ENCODE measurements at regions not wholly inside any gene's neighbourhood (a gene's known extent, or its start where the extent isn't known, plus 50 kb on each side); places are given as distances from the start of the nearest gene placed in this dataset.

DNA sequence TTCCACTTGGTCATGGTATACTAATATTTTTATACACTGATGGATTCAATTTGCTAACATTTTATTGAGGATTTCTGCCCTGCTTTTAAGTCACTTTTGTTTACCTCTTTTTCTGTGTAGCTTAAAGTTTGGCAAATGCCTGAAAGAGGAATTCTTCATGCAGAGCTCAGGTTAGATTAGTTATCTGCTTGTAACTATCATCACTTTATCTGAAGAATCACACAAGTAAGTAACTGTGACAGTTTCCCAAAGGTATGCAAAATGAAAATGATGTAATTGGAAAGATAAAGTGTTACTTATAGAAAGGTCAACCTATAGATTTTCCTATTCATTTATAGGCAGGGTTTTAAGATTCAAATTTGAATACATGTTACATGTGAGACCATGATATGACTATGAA is 188.8 kb upstream of the ACTBL2 start:
- Histone ChIP-seq H3K9ac (ENCODE audit: low read depth, low read length, poor library complexity) (no peak overlapping the region), H3K27ac (replicated peaks; ENCODE audit: low read length) (no peak overlapping the region), H4K8ac (ENCODE audit: low read depth, low read length) (no peak overlapping the region), H3K27me3 (ENCODE audit: control insufficient read depth in 3 of 3, insufficient read depth in 3 of 3, low read depth in 1 of 3, low read length in 3 of 3) (no peaks in the 10 kb centered on the region), H2BK5ac (ENCODE audit: low read length) (no peak overlapping the region), H2BK120ac (ENCODE audit: low read depth, low read length) (no peak overlapping the region), H3K36me3 (replicated peaks in 1 of 2; ENCODE audit: control insufficient read depth in 2 of 2, insufficient read depth in 2 of 2, low read length in 2 of 2) (no peaks in the 10 kb centered on the region), H3K4me3 (ENCODE audit: low read length in 2 of 2) (no peak overlapping the region), H3K4me1 (ENCODE audit: control insufficient read depth in 2 of 2, insufficient read depth in 1 of 2, low read depth in 1 of 2, low read length in 2 of 2) (no peaks in the 10 kb centered on the region), H2BK15ac (ENCODE audit: low read length) (no peak overlapping the region), H3K9me3 (replicated peaks in 1 of 2; ENCODE audit: control insufficient read depth in 2 of 2, insufficient read depth in 1 of 2, low read depth in 1 of 2, low read length in 2 of 2) (no peaks in the 10 kb centered on the region), H2AFZ (ENCODE audit: low read length) (no peak overlapping the region), H3K23ac (ENCODE audit: low read depth, low read length, poor library complexity) (no peak overlapping the region), H2BK12ac (ENCODE audit: low read length) (no peak overlapping the region), H4K91ac (ENCODE audit: low read depth, low read length, poor library complexity) (no peak overlapping the region), H2AK5ac (ENCODE audit: low read depth, low read length) (no peak overlapping the region), H3K4me2 (ENCODE audit: insufficient read depth, low read length, poor library complexity, severe bottlenecking) (no peak overlapping the region), H3K14ac (ENCODE audit: low read length) (no peak overlapping the region), H3K79me1 (ENCODE audit: low read depth, low read length) (no peaks in the 10 kb centered on the region), H3K18ac (ENCODE audit: low read length) (no peak overlapping the region), H3K4ac (ENCODE audit: low read length) (no peak overlapping the region)
- DNase-seq (ENCODE audit: low spot score) = no peak

DNA sequence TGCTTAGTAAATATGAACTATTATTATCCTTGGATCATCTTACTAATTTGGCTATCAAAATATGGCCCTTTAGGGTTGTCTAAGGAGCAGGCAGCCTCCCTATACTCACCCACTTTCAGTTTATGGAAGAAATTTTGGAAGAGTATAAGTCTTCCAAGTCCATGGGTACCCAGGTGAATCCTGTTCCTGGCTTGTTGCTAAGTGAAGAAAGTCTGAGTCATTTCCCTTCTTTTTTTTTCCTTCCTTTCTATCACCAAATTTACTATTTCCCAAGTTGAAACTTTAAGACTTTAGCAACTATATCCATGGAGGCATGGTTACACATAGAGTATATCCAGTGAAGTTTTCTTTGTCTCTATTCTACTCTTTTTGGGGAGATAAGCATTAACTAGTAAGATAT is 184.0 kb upstream of the ACTBL2 start:
- Histone ChIP-seq H3K36me3 (replicated peaks in 1 of 2; ENCODE audit: control insufficient read depth in 2 of 2, insufficient read depth in 2 of 2, low read length in 2 of 2) (no peaks in the 10 kb centered on the region), H3K79me1 (ENCODE audit: low read depth, low read length) (no peaks in the 10 kb centered on the region), H3K14ac (ENCODE audit: low read length) (no peak overlapping the region), H2AFZ (ENCODE audit: low read length) (no peak overlapping the region), H3K4me3 (ENCODE audit: low read length in 2 of 2) (no peak overlapping the region), H3K27me3 (ENCODE audit: control insufficient read depth in 3 of 3, insufficient read depth in 3 of 3, low read depth in 1 of 3, low read length in 3 of 3) (no peaks in the 10 kb centered on the region), H3K9me3 (replicated peaks in 1 of 2; ENCODE audit: control insufficient read depth in 2 of 2, insufficient read depth in 1 of 2, low read depth in 1 of 2, low read length in 2 of 2) (no peaks in the 10 kb centered on the region), H2BK120ac (ENCODE audit: low read depth, low read length) (no peak overlapping the region), H3K4me2 (ENCODE audit: insufficient read depth, low read length, poor library complexity, severe bottlenecking) (no peak overlapping the region), H2BK12ac (ENCODE audit: low read length) (no peak overlapping the region), H3K4me1 (ENCODE audit: control insufficient read depth in 2 of 2, insufficient read depth in 1 of 2, low read depth in 1 of 2, low read length in 2 of 2) (peaks cover 0 to 5% of the 10 kb centered on the region in 2 donors), H2BK5ac (ENCODE audit: low read length) (no peak overlapping the region), H3K23ac (ENCODE audit: low read depth, low read length, poor library complexity) (no peak overlapping the region), H3K27ac (replicated peaks; ENCODE audit: low read length) (no peak overlapping the region), H3K9ac (ENCODE audit: low read depth, low read length, poor library complexity) (no peak overlapping the region), H3K18ac (ENCODE audit: low read length) (no peak overlapping the region), H2BK15ac (ENCODE audit: low read length) (no peak overlapping the region), H4K91ac (ENCODE audit: low read depth, low read length, poor library complexity) (no peak overlapping the region), H2AK5ac (ENCODE audit: low read depth, low read length) (no peak overlapping the region), H3K4ac (ENCODE audit: low read length) (no peak overlapping the region), H4K8ac (ENCODE audit: low read depth, low read length) (no peak overlapping the region)
- DNase-seq (ENCODE audit: low spot score) = no peak

DNA sequence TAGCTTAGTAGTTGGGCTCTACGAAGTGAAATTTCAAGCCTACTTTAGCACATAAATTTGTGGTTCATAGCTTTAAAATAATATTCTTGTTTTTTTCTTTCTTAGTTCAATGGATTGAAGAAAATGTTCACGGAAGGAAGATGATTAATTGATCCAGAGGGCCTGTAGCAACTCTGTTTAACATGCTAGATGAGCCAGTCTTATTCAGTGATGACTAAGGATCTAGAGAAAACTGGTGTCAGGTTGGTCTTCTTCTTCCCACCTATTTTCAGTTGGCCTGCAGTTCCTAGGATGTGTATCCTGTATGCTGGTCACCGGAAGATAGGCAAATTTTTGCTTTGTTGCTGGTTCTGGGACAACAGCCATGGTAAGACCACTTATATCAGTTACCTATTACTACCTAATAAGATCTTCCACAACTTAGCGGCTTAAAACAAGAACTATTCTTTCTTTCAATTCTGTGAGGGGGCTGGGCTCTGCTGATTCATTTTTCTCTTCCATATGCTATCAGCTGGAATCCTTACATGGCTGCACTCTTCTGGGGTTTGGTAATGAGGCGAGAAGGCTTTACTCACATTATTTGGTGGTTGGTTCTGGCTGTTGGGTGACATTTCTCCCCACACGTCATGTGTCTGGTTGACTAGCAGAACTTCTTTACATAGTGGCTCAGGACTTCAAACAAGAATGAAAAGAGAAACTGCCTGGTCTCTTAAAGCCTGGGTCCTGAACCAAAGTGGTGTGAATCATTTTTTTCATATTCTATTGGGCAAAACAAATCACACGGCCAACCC is 182.7 kb upstream of the ACTBL2 start:
- H3K79me1 ChIP-seq (ENCODE audit: low read depth, low read length) = no peaks in the 10 kb centered on the region
- no peak overlapping the region for H2BK12ac ChIP-seq (ENCODE audit: low read length)
- no peak overlapping the region for H4K8ac ChIP-seq (ENCODE audit: low read depth, low read length)
- DNase-seq (ENCODE audit: low spot score) = no peak
- H2BK5ac ChIP-seq (ENCODE audit: low read length) = no peak overlapping the region
- H3K23ac ChIP-seq (ENCODE audit: low read depth, low read length, poor library complexity) = no peak overlapping the region
- no peak overlapping the region for H3K9ac ChIP-seq (ENCODE audit: low read depth, low read length, poor library complexity)
- no peaks in the 10 kb centered on the region for H3K9me3 ChIP-seq (replicated peaks in 1 of 2; ENCODE audit: control insufficient read depth in 2 of 2, insufficient read depth in 1 of 2, low read depth in 1 of 2, low read length in 2 of 2)
- H2AFZ ChIP-seq (ENCODE audit: low read length) = no peak overlapping the region
- no peak overlapping the region for H3K4me3 ChIP-seq (ENCODE audit: low read length in 2 of 2)
- H3K4me2 ChIP-seq (ENCODE audit: insufficient read depth, low read length, poor library complexity, severe bottlenecking) = no peak overlapping the region
- no peak overlapping the region for H4K91ac ChIP-seq (ENCODE audit: low read depth, low read length, poor library complexity)
- WGBS, 2 donors (ENCODE audit: extremely low coverage in 2 of 2, insufficient read length in 2 of 2, insufficient replicate concordance in 1 of 2) = no CpG with 5 or more reads among the region's 7 CpGs
- H3K4me1 ChIP-seq (ENCODE audit: control insufficient read depth in 2 of 2, insufficient read depth in 1 of 2, low read depth in 1 of 2, low read length in 2 of 2) = peaks cover 0 to 8% of the 10 kb centered on the region in 2 donors
- H2BK15ac ChIP-seq (ENCODE audit: low read length) = no peak overlapping the region
- H3K36me3 ChIP-seq (replicated peaks in 1 of 2; ENCODE audit: control insufficient read depth in 2 of 2, insufficient read depth in 2 of 2, low read length in 2 of 2) = no peaks in the 10 kb centered on the region
- H3K27me3 ChIP-seq (ENCODE audit: control insufficient read depth in 3 of 3, insufficient read depth in 3 of 3, low read depth in 1 of 3, low read length in 3 of 3) = no peaks in the 10 kb centered on the region
- H3K18ac ChIP-seq (ENCODE audit: low read length) = no peak overlapping the region
- no peak overlapping the region for H2BK120ac ChIP-seq (ENCODE audit: low read depth, low read length)
- H2AK5ac ChIP-seq (ENCODE audit: low read depth, low read length) = no peak overlapping the region
- H3K14ac ChIP-seq (ENCODE audit: low read length) = no peak overlapping the region
- H3K4ac ChIP-seq (ENCODE audit: low read length) = no peak overlapping the region
- no peak overlapping the region for H3K27ac ChIP-seq (replicated peaks; ENCODE audit: low read length)

DNA sequence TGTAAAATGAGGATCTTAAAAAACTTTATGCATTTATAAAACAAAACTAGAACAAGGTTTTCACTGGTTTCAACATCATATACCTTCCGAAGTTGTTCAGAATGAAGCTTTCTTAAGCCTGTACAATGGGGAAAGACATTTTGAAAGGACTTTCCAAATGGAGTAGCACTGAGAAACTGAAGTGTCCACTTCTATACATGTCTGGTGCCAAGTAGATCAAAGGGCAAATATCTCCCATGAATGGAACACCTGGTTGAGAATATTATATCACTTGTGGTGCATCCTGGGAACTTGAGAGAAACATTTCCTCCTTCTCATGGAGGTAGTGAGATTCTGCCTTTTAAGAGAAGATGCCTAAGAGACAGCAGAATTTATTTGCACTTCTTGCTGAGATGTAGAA is 182.1 kb upstream of the ACTBL2 start:
- H3K4ac ChIP-seq (ENCODE audit: low read length) = no peak overlapping the region
- no peak overlapping the region for H2BK15ac ChIP-seq (ENCODE audit: low read length)
- no peak overlapping the region for H3K18ac ChIP-seq (ENCODE audit: low read length)
- H4K8ac ChIP-seq (ENCODE audit: low read depth, low read length) = no peak overlapping the region
- no peak overlapping the region for H2BK12ac ChIP-seq (ENCODE audit: low read length)
- H3K14ac ChIP-seq (ENCODE audit: low read length) = no peak overlapping the region
- H3K23ac ChIP-seq (ENCODE audit: low read depth, low read length, poor library complexity) = no peak overlapping the region
- H3K79me1 ChIP-seq (ENCODE audit: low read depth, low read length) = no peaks in the 10 kb centered on the region
- no peak overlapping the region for H3K4me2 ChIP-seq (ENCODE audit: insufficient read depth, low read length, poor library complexity, severe bottlenecking)
- no peak overlapping the region for H3K27ac ChIP-seq (replicated peaks; ENCODE audit: low read length)
- H3K4me1 ChIP-seq (ENCODE audit: control insufficient read depth in 2 of 2, insufficient read depth in 1 of 2, low read depth in 1 of 2, low read length in 2 of 2) = peaks cover 0 to 13% of the 10 kb centered on the region in 2 donors
- no peaks in the 10 kb centered on the region for H3K9me3 ChIP-seq (replicated peaks in 1 of 2; ENCODE audit: control insufficient read depth in 2 of 2, insufficient read depth in 1 of 2, low read depth in 1 of 2, low read length in 2 of 2)
- no peak overlapping the region for H4K91ac ChIP-seq (ENCODE audit: low read depth, low read length, poor library complexity)
- no peaks in the 10 kb centered on the region for H3K36me3 ChIP-seq (replicated peaks in 1 of 2; ENCODE audit: control insufficient read depth in 2 of 2, insufficient read depth in 2 of 2, low read length in 2 of 2)
- WGBS, 2 donors (ENCODE audit: extremely low coverage in 2 of 2, insufficient read length in 2 of 2, insufficient replicate concordance in 1 of 2) = no CpG with 5 or more reads among the region's 1 CpG
- no peak overlapping the region for H3K4me3 ChIP-seq (ENCODE audit: low read length in 2 of 2)
- no peaks in the 10 kb centered on the region for H3K27me3 ChIP-seq (ENCODE audit: control insufficient read depth in 3 of 3, insufficient read depth in 3 of 3, low read depth in 1 of 3, low read length in 3 of 3)
- H2AK5ac ChIP-seq (ENCODE audit: low read depth, low read length) = no peak overlapping the region
- H3K9ac ChIP-seq (ENCODE audit: low read depth, low read length, poor library complexity) = no peak overlapping the region
- no peak overlapping the region for H2AFZ ChIP-seq (ENCODE audit: low read length)
- no peak overlapping the region for H2BK5ac ChIP-seq (ENCODE audit: low read length)
- H2BK120ac ChIP-seq (ENCODE audit: low read depth, low read length) = no peak overlapping the region
- no peak for DNase-seq (ENCODE audit: low spot score)

All from neuronal stem cell (in vitro differentiated cells).